Small intestine (tissue), 7 donors: ENCODE measurements at regions not wholly inside any gene's neighbourhood (a gene's known extent, or its start where the extent isn't known, plus 50 kb on each side); places are given as distances from the start of the nearest gene placed in this dataset.
A peak's percentile ranks its signal among the peaks of the same experiment; 100 is the strongest.

ENCODE experiments used
- DNase-seq, 2 donors: peaks; one replicate each; pipeline versions ENCODE4 v3.0.0 to v3.0.0-alpha.2; 2013
- FAIRE-seq: peaks from 2 replicates; lab custom pipeline; 2012; peaks lifted over from hg19 to GRCh38; lab: Jason Lieb, UNC
- H3K27ac ChIP-seq, 3 donors: one replicate each; pipeline ENCODE4 v1.5.1; 2013; ENCODE audit warnings: low read length in 2 of 3, mild to moderate bottlenecking in 2 of 3, control low read depth in 1 of 3, inconsistent platforms in 1 of 3, low read depth in 1 of 3, moderate library complexity in 1 of 3
- H3K27me3 ChIP-seq, 3 donors: one replicate each; pipeline ENCODE4 v1.6.1; 2013; ENCODE audit warnings: low read length in 3 of 3, inconsistent platforms in 1 of 3; ENCODE audit not compliant: control insufficient read depth in 3 of 3, insufficient read depth in 3 of 3
- H3K36me3 ChIP-seq, 3 donors: one replicate each; pipeline ENCODE4 v1.6.1; 2013; ENCODE audit warnings: low read length in 3 of 3, inconsistent platforms in 1 of 3, low read depth in 1 of 3, mild to moderate bottlenecking in 1 of 3, moderate library complexity in 1 of 3; ENCODE audit not compliant: control insufficient read depth in 3 of 3, insufficient read depth in 2 of 3
- H3K4me1 ChIP-seq, 3 donors: one replicate each; pipeline ENCODE4 v1.6.1; 2013; ENCODE audit warnings: low read length in 2 of 3, inconsistent platforms in 1 of 3, low read depth in 1 of 3, mild to moderate bottlenecking in 1 of 3, moderate library complexity in 1 of 3; ENCODE audit not compliant: control insufficient read depth in 3 of 3, insufficient read depth in 2 of 3
- H3K4me3 ChIP-seq, 3 donors: one replicate each; pipeline ENCODE4 v1.5.1; 2013; ENCODE audit warnings: low read length in 3 of 3, control low read depth in 1 of 3, inconsistent platforms in 1 of 3, low read depth in 1 of 3, mild to moderate bottlenecking in 1 of 3, moderate library complexity in 1 of 3
- H3K9me3 ChIP-seq, 2 donors: one replicate each; pipeline ENCODE4 v1.6.1; 2013; ENCODE audit warnings: low read depth in 1 of 2, low read length in 1 of 2; ENCODE audit not compliant: control insufficient read depth in 2 of 2, insufficient read depth in 1 of 2
- WGBS, 3 donors: extraction: QIAGEN DNeasy Blood & Tissue Kit; methylation state at CpG; one replicate each; pipeline ENCODE4 v1.1.7; 2013; 5-methylcytosine and 5-hydroxymethylcytosine counted together
- donor health status: healthy with polysubstance abuse.
- donor health status: control.
- donor health status: control.
- donor health status: Bipolar disorder and iron deficiency.
- donor health status: healthy.

- no peak for DNase-seq
- Histone ChIP-seq H3K4me1 (no peaks in the 10 kb centered on the region), H3K27ac (no peak overlapping the region), H3K4me3 (no peak overlapping the region), H3K27me3 (no peaks in the 10 kb centered on the region), H3K36me3 (no peaks in the 10 kb centered on the region), H3K9me3 (no peaks in the 10 kb centered on the region)
- no peak for FAIRE-seq
- WGBS, 3 donors: 53 to 71% (median 62%) methylated on average over 2 of the region's 2 CpGs
These were observed 126.7 kb upstream of the UBE2E2 start for GRCh38 chr3:23076437-23076836.

- WGBS, 3 donors: 66 to 79% (median 74%) methylated on average over 4 of the region's 4 CpGs
- FAIRE-seq (no peak), DNase-seq (no peak)
- no peaks in the 10 kb centered on the region for H3K36me3 ChIP-seq
- no peaks in the 10 kb centered on the region for H3K4me1 ChIP-seq
- H3K9me3 ChIP-seq: no peaks in the 10 kb centered on the region
- no peak overlapping the region for H3K27ac ChIP-seq
- H3K4me3 ChIP-seq: no peak overlapping the region
- no peaks in the 10 kb centered on the region for H3K27me3 ChIP-seq
These were observed 126.0 kb upstream of the UBE2E2 start for GRCh38 chr3:23077126-23077525.

GRCh38 chr3:23078735-23079134 is 124.4 kb upstream of the UBE2E2 start:
- DNase-seq (no peak), FAIRE-seq (no peak)
- no peak overlapping the region for H3K4me3 ChIP-seq
- no peaks in the 10 kb centered on the region for H3K27me3 ChIP-seq
- H3K4me1 ChIP-seq: no peaks in the 10 kb centered on the region
- H3K9me3 ChIP-seq: no peaks in the 10 kb centered on the region
- H3K36me3 ChIP-seq: no peaks in the 10 kb centered on the region
- H3K27ac ChIP-seq: no peak overlapping the region
- WGBS, 3 donors: 73 to 85% (median 75%) methylated on average over 6 of the region's 6 CpGs

GRCh38 chr3:23079976-23080375 is 123.2 kb upstream of the UBE2E2 start:
- FAIRE-seq (no peak), DNase-seq (peak; percentile 5 to 14)
- WGBS, 3 donors: 5 to 28% (median 13%) methylated on average over 7 of the region's 7 CpGs
- H3K36me3 ChIP-seq: no peaks in the 10 kb centered on the region
- no peaks in the 10 kb centered on the region for H3K4me1 ChIP-seq
- no peaks in the 10 kb centered on the region for H3K27me3 ChIP-seq
- H3K4me3 ChIP-seq: no peak overlapping the region
- no peak overlapping the region for H3K27ac ChIP-seq
- H3K9me3 ChIP-seq: no peaks in the 10 kb centered on the region

- FAIRE-seq: no peak
- 75 to 82% (median 79%) methylated on average over 4 of the region's 4 CpGs for WGBS, 3 donors
These were observed 119.4 kb upstream of the UBE2E2 start for GRCh38 chr3:23083701-23084100.

GRCh38 chr3:23084367-23084766 is 118.8 kb upstream of the UBE2E2 start:
- no peaks in the 10 kb centered on the region for H3K9me3 ChIP-seq
- H3K4me1 ChIP-seq: no peaks in the 10 kb centered on the region
- DNase-seq (no peak), FAIRE-seq (no peak)
- no peaks in the 10 kb centered on the region for H3K36me3 ChIP-seq
- no peak overlapping the region for H3K4me3 ChIP-seq
- no peaks in the 10 kb centered on the region for H3K27me3 ChIP-seq
- no peak overlapping the region for H3K27ac ChIP-seq

More at GRCh38 chr3:23083701-23084100, 119.4 kb upstream of the UBE2E2 start:
- no peak overlapping the region for H3K4me3 ChIP-seq
- H3K36me3 ChIP-seq: no peaks in the 10 kb centered on the region
- DNase-seq: no peak
- H3K9me3 ChIP-seq: no peaks in the 10 kb centered on the region
- H3K4me1 ChIP-seq: no peaks in the 10 kb centered on the region
- no peaks in the 10 kb centered on the region for H3K27me3 ChIP-seq
- H3K27ac ChIP-seq: no peak overlapping the region

- no peaks in the 10 kb centered on the region for H3K4me1 ChIP-seq
- no peaks in the 10 kb centered on the region for H3K9me3 ChIP-seq
- DNase-seq: no peak
- no peak overlapping the region for H3K4me3 ChIP-seq
- H3K27ac ChIP-seq: no peak overlapping the region
- WGBS, 3 donors: 56 to 61% (median 61%) methylated on average over 1 of the region's 1 CpG
- no peak for FAIRE-seq
- H3K36me3 ChIP-seq: no peaks in the 10 kb centered on the region
- H3K27me3 ChIP-seq: no peaks in the 10 kb centered on the region
These were observed 117.9 kb upstream of the UBE2E2 start for GRCh38 chr3:23085261-23085660.

GRCh38 chr3:23086331-23086730 is 116.8 kb upstream of the UBE2E2 start:
- Histone ChIP-seq H3K9me3 (no peaks in the 10 kb centered on the region), H3K4me1 (no peaks in the 10 kb centered on the region), H3K4me3 (no peak overlapping the region), H3K27me3 (no peaks in the 10 kb centered on the region), H3K27ac (no peak overlapping the region), H3K36me3 (no peaks in the 10 kb centered on the region)
- DNase-seq (no peak), FAIRE-seq (no peak)
- 81 to 89% (median 84%) methylated on average over 4 of the region's 4 CpGs for WGBS, 3 donors

- H3K27ac ChIP-seq: no peak overlapping the region
- no peak overlapping the region for H3K4me3 ChIP-seq
- no peak for DNase-seq
- no peak for FAIRE-seq
- no peaks in the 10 kb centered on the region for H3K27me3 ChIP-seq
- H3K36me3 ChIP-seq: no peaks in the 10 kb centered on the region
- 61 to 83% (median 77%) methylated on average over 2 of the region's 2 CpGs for WGBS, 3 donors
- H3K9me3 ChIP-seq: no peaks in the 10 kb centered on the region
- H3K4me1 ChIP-seq: no peaks in the 10 kb centered on the region
These were observed 116.3 kb upstream of the UBE2E2 start for GRCh38 chr3:23086831-23087230.
